ENCODE measurements at regions not wholly inside any gene's neighbourhood (a gene's known extent, or its start where the extent isn't known, plus 50 kb on each side); places are given as distances from the start of the nearest gene placed in this dataset.

DNA sequence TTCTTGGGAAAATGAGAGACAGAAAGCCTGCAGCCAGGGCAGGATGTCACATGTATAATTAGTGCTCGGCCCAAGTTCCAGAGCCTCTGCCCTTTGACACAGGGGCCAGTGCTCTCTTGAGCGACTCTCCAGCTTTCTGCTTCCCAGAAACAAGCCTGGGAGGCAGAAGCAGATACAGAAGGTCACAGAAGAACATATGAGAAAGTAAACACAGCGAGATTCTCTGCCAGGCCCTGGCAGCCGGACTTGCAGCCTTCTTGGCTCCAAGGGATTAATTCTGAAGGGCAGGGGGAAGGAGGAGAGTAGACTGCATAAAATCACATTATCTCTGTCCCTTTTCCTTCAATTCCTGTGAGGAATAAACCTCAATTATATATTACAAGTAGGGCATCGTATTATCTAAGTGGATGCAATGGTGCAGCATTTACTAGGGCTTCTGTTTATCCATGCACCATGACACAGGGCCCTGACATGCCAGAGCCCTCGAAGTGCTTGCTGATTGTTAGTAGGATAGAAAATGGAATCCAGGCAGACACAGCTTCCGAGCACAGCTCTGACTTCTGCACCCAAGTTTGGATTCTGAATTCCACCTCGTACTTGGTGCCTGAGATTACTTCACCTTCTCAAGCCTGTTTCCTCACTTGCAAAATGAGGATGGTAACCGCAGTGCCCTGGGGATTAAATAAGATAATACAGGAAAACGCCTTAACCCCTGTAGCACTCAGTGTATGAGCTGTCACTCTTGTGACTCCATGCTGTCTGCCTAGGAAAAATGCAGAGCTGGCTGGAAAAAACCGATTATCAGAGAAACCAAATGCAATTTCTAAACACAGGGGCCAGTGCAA is 536.5 kb downstream of the TNS3 start:
- no peak for FAIRE-seq
- no peak for DNase-seq (ENCODE audit: insufficient read length, low spot score)
- TF ChIP-seq POU2F2 (IDR thresholded peaks at IDR 0.05; ENCODE audit: low read depth, low read length) (no peak), SPI1 (IDR thresholded peaks at IDR 0.05; ENCODE audit: low read depth, low read length) (no peak), POLR2A (IDR thresholded peaks at IDR 0.05; ENCODE audit: low read depth, low read length) (no peak), TAF1 (IDR thresholded peaks at IDR 0.05; ENCODE audit: low read depth, low read length) (no peak), POLR2AphosphoS5 (IDR thresholded peaks at IDR 0.05; ENCODE audit: low read depth, low read length) (no peak), PAX5 (IDR thresholded peaks at IDR 0.05; ENCODE audit: insufficient read depth, low read length, severe bottlenecking) (no peak)

DNA sequence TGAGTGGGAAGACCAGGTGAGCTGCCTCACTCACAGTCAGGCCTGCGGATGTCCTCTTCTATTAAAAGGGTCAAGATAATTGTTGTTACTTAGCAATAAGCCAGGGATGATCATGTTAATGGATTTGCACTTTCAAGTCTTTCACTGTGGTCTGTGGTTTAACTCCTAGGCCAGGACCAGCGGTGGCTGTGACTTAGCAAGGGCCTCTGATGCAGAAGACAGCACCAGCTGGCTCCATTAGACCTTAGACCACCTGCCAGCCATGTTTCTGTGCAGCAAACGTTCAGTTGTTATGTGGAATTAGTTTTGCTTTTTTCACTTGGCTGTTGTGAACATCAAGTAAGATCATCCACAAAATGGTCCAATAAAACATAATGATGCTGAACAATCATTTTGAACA is 537.3 kb downstream of the TNS3 start:
- TF ChIP-seq POU2F2 (IDR thresholded peaks at IDR 0.05; ENCODE audit: low read depth, low read length) (no peak), PAX5 (IDR thresholded peaks at IDR 0.05; ENCODE audit: insufficient read depth, low read length, severe bottlenecking) (no peak), POLR2AphosphoS5 (IDR thresholded peaks at IDR 0.05; ENCODE audit: low read depth, low read length) (no peak), POLR2A (IDR thresholded peaks at IDR 0.05; ENCODE audit: low read depth, low read length) (no peak), SPI1 (IDR thresholded peaks at IDR 0.05; ENCODE audit: low read depth, low read length) (no peak), TAF1 (IDR thresholded peaks at IDR 0.05; ENCODE audit: low read depth, low read length) (no peak)
- no peak for FAIRE-seq
- no peak for DNase-seq (ENCODE audit: insufficient read length, low spot score)

DNA sequence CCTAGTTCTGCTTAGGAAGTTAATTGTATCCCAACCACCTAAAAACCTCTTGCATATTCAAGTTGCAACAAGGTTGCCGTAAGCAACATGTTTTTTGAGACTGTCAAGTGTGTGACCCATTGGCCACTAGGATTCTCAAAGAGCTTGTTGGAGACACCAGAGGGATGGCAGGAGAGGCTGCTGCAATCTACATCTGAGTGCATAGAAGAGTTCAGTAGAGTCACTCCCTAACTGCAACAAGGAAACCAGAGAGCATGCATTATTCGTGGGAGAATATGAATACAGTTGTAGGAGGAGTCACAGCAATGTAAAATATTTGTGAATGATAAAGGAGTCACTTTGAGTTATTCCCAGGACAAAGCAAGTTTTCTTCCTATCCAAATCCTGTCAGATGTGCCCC is 538.6 kb downstream of the TNS3 start:
- no peak for DNase-seq (ENCODE audit: insufficient read length, low spot score)
- FAIRE-seq: no peak
- TF ChIP-seq TAF1 (IDR thresholded peaks at IDR 0.05; ENCODE audit: low read depth, low read length) (no peak), POU2F2 (IDR thresholded peaks at IDR 0.05; ENCODE audit: low read depth, low read length) (no peak), SPI1 (IDR thresholded peaks at IDR 0.05; ENCODE audit: low read depth, low read length) (no peak), PAX5 (IDR thresholded peaks at IDR 0.05; ENCODE audit: insufficient read depth, low read length, severe bottlenecking) (no peak), POLR2A (IDR thresholded peaks at IDR 0.05; ENCODE audit: low read depth, low read length) (no peak)

DNA sequence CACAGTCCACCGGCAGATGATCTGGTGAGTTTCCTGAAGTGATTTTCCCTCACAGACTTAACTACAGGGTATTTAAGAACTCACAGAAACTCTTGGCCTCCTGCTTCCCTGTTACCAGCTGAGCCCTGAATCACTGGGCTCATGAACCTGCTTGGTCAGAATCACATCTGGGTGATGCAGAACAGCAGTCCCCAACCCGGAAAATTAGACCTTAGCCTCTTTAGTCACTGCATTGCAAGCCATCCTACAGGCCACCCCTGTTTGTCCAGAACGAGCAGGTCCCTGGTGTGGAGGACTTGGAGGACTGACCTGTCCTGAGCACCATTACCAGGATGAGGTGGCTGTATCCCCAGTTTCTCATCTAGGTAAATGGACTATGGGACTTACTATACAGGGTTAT is 539.2 kb downstream of the TNS3 start:
- DNase-seq (ENCODE audit: insufficient read length, low spot score): no peak
- no peak for TF ChIP-seq POLR2AphosphoS5 (IDR thresholded peaks at IDR 0.05; ENCODE audit: low read depth, low read length)
- no peak for TF ChIP-seq PAX5 (IDR thresholded peaks at IDR 0.05; ENCODE audit: insufficient read depth, low read length, severe bottlenecking)
- TF ChIP-seq POLR2A (IDR thresholded peaks at IDR 0.05; ENCODE audit: low read depth, low read length): no peak
- TF ChIP-seq POU2F2 (IDR thresholded peaks at IDR 0.05; ENCODE audit: low read depth, low read length): no peak
- TF ChIP-seq TAF1 (IDR thresholded peaks at IDR 0.05; ENCODE audit: low read depth, low read length): no peak
- TF ChIP-seq SPI1 (IDR thresholded peaks at IDR 0.05; ENCODE audit: low read depth, low read length): no peak
- FAIRE-seq: no peak

GRCh38 chr7:47040795-47041347 is 541.0 kb downstream of the TNS3 start:
- FAIRE-seq (no peak), DNase-seq (ENCODE audit: insufficient read length, low spot score) (no peak)
- TF ChIP-seq SPI1 (IDR thresholded peaks at IDR 0.05; ENCODE audit: low read depth, low read length) (no peak), TAF1 (IDR thresholded peaks at IDR 0.05; ENCODE audit: low read depth, low read length) (no peak), POLR2A (IDR thresholded peaks at IDR 0.05; ENCODE audit: low read depth, low read length) (no peak), PAX5 (IDR thresholded peaks at IDR 0.05; ENCODE audit: insufficient read depth, low read length, severe bottlenecking) (no peak), POU2F2 (IDR thresholded peaks at IDR 0.05; ENCODE audit: low read depth, low read length) (no peak), POLR2AphosphoS5 (IDR thresholded peaks at IDR 0.05; ENCODE audit: low read depth, low read length) (no peak)

DNA sequence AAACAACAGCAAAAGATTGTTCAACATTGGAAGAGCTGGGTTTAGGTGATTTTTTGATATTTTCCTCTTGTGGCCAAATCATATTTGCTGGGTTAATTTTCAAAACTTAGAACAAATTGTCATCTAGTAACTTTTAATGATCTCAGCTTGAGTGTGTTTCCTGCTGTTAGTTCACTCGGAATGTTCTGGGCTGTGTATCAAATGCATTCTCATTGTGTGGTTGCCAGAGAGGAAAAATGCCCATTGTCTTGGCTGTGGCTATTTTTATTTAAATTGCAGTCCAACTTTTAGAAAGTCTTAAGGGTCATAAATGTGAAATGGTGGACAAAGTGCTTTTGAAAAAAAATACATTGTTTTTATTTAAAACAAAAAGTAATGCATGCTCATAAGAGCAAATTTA is 542.0 kb downstream of the TNS3 start:
- FAIRE-seq (no peak), DNase-seq (ENCODE audit: insufficient read length, low spot score) (no peak)

GRCh38 chr7:47039089-47039648 is 542.7 kb downstream of the TNS3 start:
- FAIRE-seq (no peak), DNase-seq (ENCODE audit: insufficient read length, low spot score) (no peak)
- no peak for TF ChIP-seq PAX5 (IDR thresholded peaks at IDR 0.05; ENCODE audit: insufficient read depth, low read length, severe bottlenecking)
- no peak for TF ChIP-seq POLR2AphosphoS5 (IDR thresholded peaks at IDR 0.05; ENCODE audit: low read depth, low read length)
- TF ChIP-seq TAF1 (IDR thresholded peaks at IDR 0.05; ENCODE audit: low read depth, low read length): no peak
- TF ChIP-seq POLR2A (IDR thresholded peaks at IDR 0.05; ENCODE audit: low read depth, low read length): no peak
- no peak for TF ChIP-seq POU2F2 (IDR thresholded peaks at IDR 0.05; ENCODE audit: low read depth, low read length)
- no peak for TF ChIP-seq SPI1 (IDR thresholded peaks at IDR 0.05; ENCODE audit: low read depth, low read length)

More for the DNA sequence above, 542.0 kb downstream of the TNS3 start:
- TF ChIP-seq PAX5 (IDR thresholded peaks at IDR 0.05; ENCODE audit: insufficient read depth, low read length, severe bottlenecking): no peak

DNA sequence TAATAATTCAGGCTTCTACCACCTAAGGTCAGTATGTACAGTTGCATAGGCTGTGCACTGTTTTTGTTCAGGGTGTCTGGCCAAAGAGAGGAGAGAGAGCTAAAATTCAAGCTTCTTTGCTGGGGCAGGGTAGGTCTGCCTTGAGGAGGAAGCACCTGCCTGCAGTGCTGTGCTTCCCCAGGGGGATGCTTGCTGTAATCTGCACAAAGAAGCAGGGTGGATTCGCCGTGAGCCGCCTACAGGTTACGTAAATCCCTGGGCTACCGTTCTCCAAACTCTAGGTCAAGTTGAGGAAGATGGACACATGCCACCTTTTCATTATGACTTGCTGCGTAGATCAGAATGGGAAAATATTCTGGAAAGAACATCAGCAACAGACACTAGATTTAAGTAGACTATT is 543.3 kb downstream of the TNS3 start:
- FAIRE-seq (no peak), DNase-seq (ENCODE audit: insufficient read length, low spot score) (no peak)
- TF ChIP-seq POLR2A (IDR thresholded peaks at IDR 0.05; ENCODE audit: low read depth, low read length): no peak
- no peak for TF ChIP-seq POU2F2 (IDR thresholded peaks at IDR 0.05; ENCODE audit: low read depth, low read length)
- TF ChIP-seq PAX5 (IDR thresholded peaks at IDR 0.05; ENCODE audit: insufficient read depth, low read length, severe bottlenecking): no peak
- no peak for TF ChIP-seq TAF1 (IDR thresholded peaks at IDR 0.05; ENCODE audit: low read depth, low read length)
- no peak for TF ChIP-seq SPI1 (IDR thresholded peaks at IDR 0.05; ENCODE audit: low read depth, low read length)
- no peak for TF ChIP-seq POLR2AphosphoS5 (IDR thresholded peaks at IDR 0.05; ENCODE audit: low read depth, low read length)

- FAIRE-seq (no peak), DNase-seq (ENCODE audit: insufficient read length, low spot score) (no peak)
- TF ChIP-seq TAF1 (IDR thresholded peaks at IDR 0.05; ENCODE audit: low read depth, low read length) (no peak), POLR2A (IDR thresholded peaks at IDR 0.05; ENCODE audit: low read depth, low read length) (no peak), SPI1 (IDR thresholded peaks at IDR 0.05; ENCODE audit: low read depth, low read length) (no peak), POLR2AphosphoS5 (IDR thresholded peaks at IDR 0.05; ENCODE audit: low read depth, low read length) (no peak)
These were observed 544.3 kb downstream of the TNS3 start for GRCh38 chr7:47037607-47038006.
